ENCODE measurements at regions not wholly inside any gene's neighbourhood (a gene's known extent, or its start where the extent isn't known, plus 50 kb on each side); places are given as distances from the start of the nearest gene placed in this dataset.

GRCh38 chr5:174386306-174386705 is 338.1 kb upstream of the MSX2 start:
- Mint-ChIP-seq H3K9me3 (no peaks in the 10 kb centered on the region), H3K27me3 (peaks cover 2% of the 10 kb centered on the region), H3K27ac (no peak overlapping the region), H3K4me3 (no peak overlapping the region), H3K4me1 (peaks cover 2% of the 10 kb centered on the region), H3K36me3 (no peaks in the 10 kb centered on the region)
- no peak for ATAC-seq (ENCODE audit: low read depth)
- POLR2A ChIA-PET = no interaction called here
- DNase-seq = no peak

- Mint-ChIP-seq H3K27ac (no peak overlapping the region), H3K4me3 (no peak overlapping the region), H3K4me1 (peaks cover 2% of the 10 kb centered on the region), H3K9me3 (no peaks in the 10 kb centered on the region), H3K27me3 (peaks cover 2% of the 10 kb centered on the region), H3K36me3 (no peaks in the 10 kb centered on the region)
- POLR2A ChIA-PET = no interaction called here
- no peak for ATAC-seq (ENCODE audit: low read depth)
- DNase-seq = no peak
Observed at GRCh38 chr5:174386846-174387245, 337.5 kb upstream of the MSX2 start.

- peaks cover 2% of the 10 kb centered on the region for H3K4me1 Mint-ChIP-seq
- H3K27me3 Mint-ChIP-seq = peaks cover 2% of the 10 kb centered on the region
- no peaks in the 10 kb centered on the region for H3K36me3 Mint-ChIP-seq
- H3K4me3 Mint-ChIP-seq = no peak overlapping the region
- no peak overlapping the region for H3K27ac Mint-ChIP-seq
- POLR2A ChIA-PET = no interaction called here
- no peak for ATAC-seq (ENCODE audit: low read depth)
- DNase-seq = no peak
- H3K9me3 Mint-ChIP-seq = no peaks in the 10 kb centered on the region
Observed at GRCh38 chr5:174387448-174387847, 336.9 kb upstream of the MSX2 start.

DNA sequence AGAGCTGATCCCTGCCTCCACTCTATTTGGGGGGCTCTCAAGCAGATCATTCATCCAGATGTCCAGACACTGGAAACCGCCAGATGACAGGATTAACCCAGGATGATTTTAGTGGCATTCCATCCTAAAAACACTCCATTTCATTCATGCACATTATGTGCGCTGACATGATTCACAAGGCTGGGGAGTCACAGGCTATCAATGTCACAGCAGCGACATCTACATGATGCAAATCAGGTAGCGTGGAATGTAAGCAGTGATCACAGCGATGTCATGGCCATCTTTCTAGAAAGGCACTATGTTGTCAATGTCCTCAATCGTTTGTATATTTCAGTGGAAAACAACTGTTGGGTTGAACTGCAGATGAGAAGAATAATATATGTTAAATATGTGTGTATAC is 331.5 kb upstream of the MSX2 start:
- H3K4me3 Mint-ChIP-seq = no peak overlapping the region
- DNase-seq = no peak
- no peaks in the 10 kb centered on the region for H3K36me3 Mint-ChIP-seq
- no peak for ATAC-seq (ENCODE audit: low read depth)
- peaks cover 4% of the 10 kb centered on the region for H3K27me3 Mint-ChIP-seq
- no peaks in the 10 kb centered on the region for H3K9me3 Mint-ChIP-seq
- H3K27ac Mint-ChIP-seq = no peak overlapping the region
- no peaks in the 10 kb centered on the region for H3K4me1 Mint-ChIP-seq
- POLR2A ChIA-PET = no interaction called here

GRCh38 chr5:174396541-174396940 is 327.8 kb upstream of the MSX2 start:
- H3K4me3 Mint-ChIP-seq = no peak overlapping the region
- DNase-seq = no peak
- no peaks in the 10 kb centered on the region for H3K36me3 Mint-ChIP-seq
- ATAC-seq (ENCODE audit: low read depth) = no peak
- H3K4me1 Mint-ChIP-seq = no peaks in the 10 kb centered on the region
- peaks cover 3% of the 10 kb centered on the region for H3K27me3 Mint-ChIP-seq
- POLR2A ChIA-PET = no interaction called here
- H3K9me3 Mint-ChIP-seq = no peaks in the 10 kb centered on the region
- H3K27ac Mint-ChIP-seq = no peak overlapping the region

- no peak overlapping the region for H3K4me3 Mint-ChIP-seq
- POLR2A ChIA-PET = no interaction called here
- no peaks in the 10 kb centered on the region for H3K36me3 Mint-ChIP-seq
- H3K27me3 Mint-ChIP-seq = peaks cover 3% of the 10 kb centered on the region
- H3K27ac Mint-ChIP-seq = no peak overlapping the region
- ATAC-seq (ENCODE audit: low read depth) (no peak), DNase-seq (no peak)
- no peaks in the 10 kb centered on the region for H3K4me1 Mint-ChIP-seq
- H3K9me3 Mint-ChIP-seq = no peaks in the 10 kb centered on the region
Observed at GRCh38 chr5:174397206-174397605, 327.2 kb upstream of the MSX2 start.

DNA sequence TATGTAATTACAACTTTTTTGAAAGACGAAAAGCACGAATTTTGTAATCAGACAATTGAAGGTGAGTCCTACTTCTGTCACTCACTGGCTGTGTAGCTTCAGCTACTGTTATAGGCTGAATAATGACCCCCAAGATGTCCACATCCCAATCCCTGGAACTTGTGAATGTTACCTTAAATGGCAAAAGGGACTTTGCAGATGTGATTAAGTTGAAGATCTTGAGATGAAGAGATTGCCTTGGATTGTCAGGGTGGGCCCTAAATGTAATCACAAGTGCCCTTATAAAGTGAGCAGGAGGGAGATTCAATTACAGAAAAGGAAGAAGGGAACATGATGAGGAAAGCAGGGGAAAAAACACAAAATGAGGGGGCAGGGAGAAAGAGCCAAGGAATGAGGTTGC is 326.2 kb upstream of the MSX2 start:
- Mint-ChIP-seq H3K9me3 (no peaks in the 10 kb centered on the region), H3K36me3 (no peaks in the 10 kb centered on the region), H3K27ac (no peak overlapping the region), H3K4me1 (no peaks in the 10 kb centered on the region), H3K4me3 (no peak overlapping the region), H3K27me3 (peaks cover 3% of the 10 kb centered on the region)
- no peak for DNase-seq
- ATAC-seq (ENCODE audit: low read depth) = no peak
- POLR2A ChIA-PET = no interaction called here

DNA sequence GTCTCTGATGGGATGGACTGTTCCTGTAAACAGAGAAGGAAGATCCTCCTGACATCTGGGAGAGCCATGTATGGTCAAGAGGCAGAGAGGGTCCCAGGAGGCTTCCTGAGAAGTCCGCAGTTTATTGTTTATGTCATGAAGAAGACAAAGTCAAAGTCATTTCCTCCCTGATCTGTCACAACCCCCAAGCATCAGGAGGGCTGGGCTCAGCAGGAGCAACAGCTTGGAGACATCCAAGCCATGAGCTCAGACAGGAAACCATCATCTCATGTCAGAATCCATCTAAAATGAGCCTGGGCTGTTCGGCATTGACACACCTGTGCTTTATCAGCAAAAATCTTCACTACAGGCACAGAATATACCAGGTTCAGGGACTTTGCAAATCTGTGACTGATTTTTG is 325.0 kb upstream of the MSX2 start:
- Mint-ChIP-seq H3K27me3 (peaks cover 3% of the 10 kb centered on the region), H3K9me3 (no peaks in the 10 kb centered on the region), H3K4me3 (no peak overlapping the region), H3K36me3 (no peaks in the 10 kb centered on the region), H3K4me1 (no peaks in the 10 kb centered on the region), H3K27ac (no peak overlapping the region)
- POLR2A ChIA-PET = no interaction called here
- no peak for DNase-seq
- ATAC-seq (ENCODE audit: low read depth) = no peak

DNA sequence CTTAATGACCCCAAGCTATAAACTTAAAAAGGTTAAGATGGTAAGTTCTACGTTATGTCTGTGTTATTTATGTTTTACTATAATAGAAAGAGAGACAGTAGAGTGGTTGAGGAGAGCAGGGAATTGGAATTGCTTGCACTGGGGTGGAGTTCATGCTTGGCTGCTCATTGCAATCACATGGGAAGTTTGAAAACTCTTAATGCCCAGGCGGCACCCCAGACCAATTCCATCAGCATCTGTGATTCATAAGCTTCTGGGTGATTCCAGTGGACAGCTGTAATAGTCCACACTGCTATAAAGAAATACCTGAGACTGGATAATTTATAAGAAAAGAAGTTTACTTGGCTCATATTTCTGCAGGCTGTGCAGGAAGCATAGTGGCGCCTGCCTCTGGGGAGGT is 323.9 kb upstream of the MSX2 start:
- Mint-ChIP-seq H3K27ac (no peak overlapping the region), H3K9me3 (no peaks in the 10 kb centered on the region), H3K4me3 (no peak overlapping the region), H3K36me3 (no peaks in the 10 kb centered on the region), H3K27me3 (peaks cover 2% of the 10 kb centered on the region), H3K4me1 (no peaks in the 10 kb centered on the region)
- DNase-seq (no peak), ATAC-seq (ENCODE audit: low read depth) (no peak)
- POLR2A ChIA-PET = no interaction called here

- Mint-ChIP-seq H3K9me3 (no peaks in the 10 kb centered on the region), H3K36me3 (no peaks in the 10 kb centered on the region), H3K4me3 (no peak overlapping the region), H3K27ac (no peak overlapping the region), H3K27me3 (peaks cover 2% of the 10 kb centered on the region), H3K4me1 (no peaks in the 10 kb centered on the region)
- POLR2A ChIA-PET = no interaction called here
- no peak for DNase-seq
- ATAC-seq (ENCODE audit: low read depth) = no peak
Observed at GRCh38 chr5:174401793-174402192, 322.6 kb upstream of the MSX2 start.

GRCh38 chr5:174402222-174402812 is 322.1 kb upstream of the MSX2 start:
- DNase-seq = no peak
- no peak overlapping the region for H3K27ac Mint-ChIP-seq
- H3K9me3 Mint-ChIP-seq = no peaks in the 10 kb centered on the region
- POLR2A ChIA-PET = no interaction called here
- no peak for ATAC-seq (ENCODE audit: low read depth)
- H3K27me3 Mint-ChIP-seq = peaks cover 3% of the 10 kb centered on the region
- no peak overlapping the region for H3K4me3 Mint-ChIP-seq
- H3K4me1 Mint-ChIP-seq = no peaks in the 10 kb centered on the region
- H3K36me3 Mint-ChIP-seq = no peaks in the 10 kb centered on the region

- ATAC-seq (ENCODE audit: low read depth) (no peak), DNase-seq (no peak)
- Mint-ChIP-seq H3K4me3 (no peak overlapping the region), H3K27ac (no peak overlapping the region), H3K27me3 (peaks cover 2% of the 10 kb centered on the region), H3K9me3 (peaks cover 3% of the 10 kb centered on the region), H3K36me3 (no peaks in the 10 kb centered on the region), H3K4me1 (no peaks in the 10 kb centered on the region)
- POLR2A ChIA-PET = no interaction called here
Observed at GRCh38 chr5:174404848-174405247, 319.5 kb upstream of the MSX2 start.

DNA sequence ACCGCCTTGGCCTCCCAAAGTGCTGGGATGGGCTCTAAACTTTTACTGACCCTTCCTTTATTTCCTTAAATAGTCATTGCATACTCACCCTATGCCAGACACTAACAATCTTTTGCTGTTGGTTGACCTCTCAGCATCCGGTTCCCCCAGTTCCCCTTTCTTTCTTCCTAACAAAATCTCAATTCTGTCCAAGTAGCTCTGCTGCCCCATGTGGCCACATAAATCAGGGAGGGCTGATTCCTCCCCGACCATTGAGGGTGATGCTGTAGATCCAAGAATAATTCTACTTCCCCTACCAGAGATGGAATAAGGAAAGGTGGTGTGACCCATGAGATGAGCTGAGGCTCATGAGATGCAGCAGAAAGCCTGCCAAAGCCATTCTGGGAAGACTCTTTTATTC is 315.3 kb upstream of the MSX2 start:
- H3K9me3 Mint-ChIP-seq = peaks cover 3% of the 10 kb centered on the region
- ATAC-seq (ENCODE audit: low read depth) = no peak
- no peak overlapping the region for H3K27ac Mint-ChIP-seq
- H3K4me1 Mint-ChIP-seq = no peaks in the 10 kb centered on the region
- DNase-seq = no peak
- POLR2A ChIA-PET = no interaction called here
- H3K4me3 Mint-ChIP-seq = no peak overlapping the region
- H3K36me3 Mint-ChIP-seq = no peaks in the 10 kb centered on the region
- H3K27me3 Mint-ChIP-seq = peaks cover 2% of the 10 kb centered on the region

DNA sequence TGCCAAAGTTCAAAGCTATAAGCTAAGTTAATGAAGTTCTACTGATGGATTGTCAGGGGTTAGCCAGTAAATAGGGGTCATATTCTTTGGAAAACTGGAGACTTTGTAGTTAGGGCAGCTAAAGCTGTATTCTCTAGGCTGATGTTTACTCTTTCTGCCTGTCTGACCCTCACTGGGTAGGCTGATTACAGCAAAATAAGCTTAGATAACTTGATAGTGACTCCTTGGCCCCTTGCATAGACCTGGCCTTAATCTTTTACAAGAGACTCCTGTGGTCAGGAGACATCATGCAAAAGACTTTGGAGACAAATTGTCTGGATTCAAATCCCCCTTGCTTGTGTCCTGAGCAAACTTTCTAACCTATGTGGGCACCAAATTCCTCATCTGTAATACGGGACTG is 314.4 kb upstream of the MSX2 start:
- peaks cover 2% of the 10 kb centered on the region for H3K27me3 Mint-ChIP-seq
- peaks cover 3% of the 10 kb centered on the region for H3K9me3 Mint-ChIP-seq
- ATAC-seq (ENCODE audit: low read depth) (no peak), DNase-seq (no peak)
- no peak overlapping the region for H3K27ac Mint-ChIP-seq
- no peak overlapping the region for H3K4me3 Mint-ChIP-seq
- POLR2A ChIA-PET = no interaction called here
- no peaks in the 10 kb centered on the region for H3K36me3 Mint-ChIP-seq
- H3K4me1 Mint-ChIP-seq = no peaks in the 10 kb centered on the region

Data from activated naive CD8-positive, alpha-beta T cell treated with anti-CD3 and anti-CD28 coated beads, Interleukin-2, amount 10 ng/mL, durations not matched to agents 7 days and 5 days (primary cell).